IMR-90 (cell line): ENCODE measurements at regions not wholly inside any gene's neighbourhood (a gene's known extent, or its start where the extent isn't known, plus 50 kb on each side); places are given as distances from the start of the nearest gene placed in this dataset.

Source experiments
- ATAC-seq: fragments of 200-7000 bp; cut with Tn5 transposase; 2 replicates; pipeline ENCODE4 v1.9.1; 2020; ENCODE audit warnings: low read depth, mild to moderate bottlenecking, moderate library complexity
- BruUV-seq: library from RNA; stranded (reverse); fragments of 400-500 nt; replicated peaks from 2 replicates; lab custom pipeline; 2021; lab: Mats Ljungman, UMichigan
- CTCF ChIA-PET: fragments of 300-600 bp; formaldehyde crosslinking; extraction: SDS; loops from one replicate; lab custom pipeline; 2021; ENCODE audit warnings: antibody characterized with exemption; lab: Yijun Ruan, JAX
- POLR2A ChIA-PET: fragments of 300-600 bp; sonication (Branson Sonifier 250); formaldehyde crosslinking; loops from one replicate; lab custom pipeline; 2022; ENCODE audit warnings: antibody characterized with exemption; ENCODE audit not compliant: unreplicated experiment; lab: Charles Lee
- DNase-seq: peaks from one replicate; pipeline ENCODE4 v3.0.0; 2013
- H2AFZ ChIP-seq: replicated peaks from 2 replicates; pipeline ENCODE3; 2013; ENCODE audit warnings: low read length, mild to moderate bottlenecking; ENCODE audit not compliant: poor library complexity
- H2AK5ac ChIP-seq: 2 replicates; pipeline ENCODE4 v1.6.1; 2013; ENCODE audit warnings: low read depth, low read length, inconsistent platforms
- H2AK9ac ChIP-seq: replicated peaks from 2 replicates; pipeline ENCODE3; 2013; ENCODE audit warnings: mild to moderate bottlenecking, low read depth, low read length, moderate library complexity; ENCODE audit not compliant: poor library complexity
- H2BK120ac ChIP-seq: 2 replicates; pipeline ENCODE4 v1.6.1; 2013; ENCODE audit warnings: low read depth, low read length, inconsistent platforms
- H2BK15ac ChIP-seq: 3 replicates; pipeline ENCODE4 v1.6.1; 2013; ENCODE audit warnings: low read depth, low read length, inconsistent platforms
- H2BK20ac ChIP-seq: 2 replicates; pipeline ENCODE4 v1.6.1; 2013; ENCODE audit warnings: low read depth, mild to moderate bottlenecking, inconsistent platforms, low read length, moderate library complexity
- H2BK5ac ChIP-seq: 2 replicates; pipeline ENCODE4 v1.6.1; 2013; ENCODE audit warnings: mild to moderate bottlenecking, low read depth, low read length, inconsistent platforms; ENCODE audit not compliant: poor library complexity, severe bottlenecking
- H3K14ac ChIP-seq: replicated peaks from 2 replicates; pipeline ENCODE4 v1.6.1; 2013; ENCODE audit warnings: low read depth, low read length, inconsistent platforms
- H3K18ac ChIP-seq: 2 replicates; pipeline ENCODE4 v1.6.1; 2013; ENCODE audit warnings: low read depth, low read length, control low read depth
- H3K23ac ChIP-seq: 2 replicates; pipeline ENCODE4 v1.6.1; 2013; ENCODE audit warnings: low read depth, low read length, inconsistent platforms
- H3K27ac ChIP-seq: 2 replicates; pipeline ENCODE4 v1.5.1; 2013; ENCODE audit warnings: mild to moderate bottlenecking, control low read depth, low read length; ENCODE audit not compliant: insufficient read depth
- H3K27me3 ChIP-seq: 2 replicates; pipeline ENCODE4 v1.6.1; 2013; ENCODE audit warnings: low read length; ENCODE audit not compliant: control insufficient read depth, insufficient read depth
- H3K36me3 ChIP-seq: 2 replicates; pipeline ENCODE4 v1.6.1; 2013; ENCODE audit warnings: low read length, mixed read lengths; ENCODE audit not compliant: control insufficient read depth, insufficient read depth
- H3K4ac ChIP-seq: 2 replicates; pipeline ENCODE4 v1.6.1; 2013; ENCODE audit warnings: low read depth, low read length, inconsistent platforms
- H3K4me1 ChIP-seq: 2 replicates; pipeline ENCODE4 v1.6.1; 2013; ENCODE audit warnings: low read length, mixed read lengths; ENCODE audit not compliant: control insufficient read depth, insufficient read depth
- H3K4me2 ChIP-seq: 2 replicates; pipeline ENCODE4 v1.6.1; 2013; ENCODE audit warnings: low read depth, mild to moderate bottlenecking, control low read depth, low read length, moderate library complexity
- H3K4me3 ChIP-seq: 2 replicates; pipeline ENCODE4 v1.5.1; 2013; ENCODE audit warnings: low read depth, mild to moderate bottlenecking, control low read depth, low read length, moderate library complexity; ENCODE audit not compliant: insufficient read depth
- H3K56ac ChIP-seq: 2 replicates; pipeline ENCODE4 v1.6.1; 2013; ENCODE audit warnings: low read length, inconsistent platforms; ENCODE audit not compliant: insufficient read depth; ENCODE audit errors: extremely low read depth
- H3K79me1 ChIP-seq, 2 experiments: 2 replicates each; pipeline ENCODE4 v1.6.1; 2013; ENCODE audit warnings: low read length in 2 of 2, inconsistent platforms in 1 of 2, low read depth in 1 of 2
- H3K9ac ChIP-seq: 2 replicates; pipeline ENCODE4 v1.6.1; 2013; ENCODE audit warnings: low read depth, low read length, control low read depth
- H3K9me1 ChIP-seq: 2 replicates; pipeline ENCODE4 v1.6.1; 2013; ENCODE audit warnings: low read length, inconsistent platforms; ENCODE audit not compliant: insufficient read depth
- H3K9me3 ChIP-seq: 2 replicates; pipeline ENCODE4 v1.6.1; 2013; ENCODE audit warnings: low read length; ENCODE audit not compliant: control insufficient read depth, insufficient read depth
- H4K20me1 ChIP-seq: 2 replicates; pipeline ENCODE4 v1.6.1; 2013; ENCODE audit warnings: low read length, inconsistent platforms; ENCODE audit not compliant: insufficient read depth
- H4K5ac ChIP-seq: 2 replicates; pipeline ENCODE4 v1.6.1; 2013; ENCODE audit warnings: mild to moderate bottlenecking, low read depth, low read length, control low read depth
- H4K8ac ChIP-seq, 2 experiments: 2 replicates each; pipeline ENCODE4 v1.6.1; 2013; ENCODE audit warnings: low read depth in 2 of 2, low read length in 2 of 2, control low read depth in 1 of 2, inconsistent platforms in 1 of 2
- H4K91ac ChIP-seq: 2 replicates; pipeline ENCODE4 v1.6.1; 2013; ENCODE audit warnings: low read depth, low read length, inconsistent platforms; ENCODE audit not compliant: insufficient read depth
- BHLHE40 ChIP-seq: fragments of 150-350 bp; IDR thresholded peaks from 2 replicates; pipeline ENCODE4 v1.6.1; 2016; ENCODE audit warnings: mild to moderate bottlenecking, low read depth, low read length
- CEBPB ChIP-seq: IDR thresholded peaks from 2 replicates; pipeline ENCODE4 v1.6.1; 2012; ENCODE audit warnings: low read depth, low read length, improper control_type of control experiment
- CHD1 ChIP-seq: IDR thresholded peaks from 2 replicates; pipeline ENCODE4 v1.6.1; 2012; ENCODE audit warnings: low read depth, low read length, improper control_type of control experiment
- FOS ChIP-seq: fragments of 150-350 bp; IDR thresholded peaks from 2 replicates; pipeline ENCODE4 v1.6.1; 2016; ENCODE audit warnings: low read depth, low read length
- MAFK ChIP-seq: IDR thresholded peaks from 2 replicates; pipeline ENCODE4 v1.6.1; 2012; ENCODE audit warnings: low read depth, low read length, improper control_type of control experiment
- MAZ ChIP-seq: IDR thresholded peaks from 2 replicates; pipeline ENCODE4 v1.6.1; 2012; ENCODE audit warnings: low read depth, mild to moderate bottlenecking, low read length, improper control_type of control experiment, moderate library complexity, borderline replicate concordance
- MXI1 ChIP-seq: IDR thresholded peaks from 2 replicates; pipeline ENCODE4 v1.6.1; 2012; ENCODE audit warnings: low read depth, mild to moderate bottlenecking, low read length, moderate library complexity, borderline replicate concordance
- NFE2L2 ChIP-seq: fragments of 150-350 bp; IDR thresholded peaks from 2 replicates; pipeline ENCODE4 v1.6.1; 2016; ENCODE audit warnings: low read depth, mild to moderate bottlenecking, low read length
- POLR2A ChIP-seq: IDR thresholded peaks from 2 replicates; pipeline ENCODE4 v1.6.1; 2012; ENCODE audit warnings: mild to moderate bottlenecking, low read depth, low read length
- RAD21 ChIP-seq: IDR thresholded peaks from 2 replicates; pipeline ENCODE4 v1.6.1; 2012; ENCODE audit warnings: low read length, improper control_type of control experiment
- RCOR1 ChIP-seq: IDR thresholded peaks from 2 replicates; pipeline ENCODE4 v1.6.1; 2012; ENCODE audit warnings: mild to moderate bottlenecking, low read length, improper control_type of control experiment; ENCODE audit not compliant: insufficient replicate concordance
- RFX5 ChIP-seq: IDR thresholded peaks from 2 replicates; pipeline ENCODE4 v1.8.0; 2012; ENCODE audit warnings: low read depth, mild to moderate bottlenecking, low read length, moderate library complexity
- SMC3 ChIP-seq: fragments of 150-350 bp; IDR thresholded peaks from 2 replicates; pipeline ENCODE4 v1.6.1; 2016; ENCODE audit warnings: low read depth, mild to moderate bottlenecking, antibody characterized with exemption, low read length, moderate library complexity
- WGBS, 2 experiments: methylation state at CpG; one replicate each; pipeline versions ENCODE4 v1.1.5 to v1.1.7; 2013; ENCODE audit warnings: missing lambda C conversion rate in 2 of 2; ENCODE audit not compliant: insufficient read length in 1 of 2; ENCODE audit errors: extremely low coverage in 2 of 2; 5-methylcytosine and 5-hydroxymethylcytosine counted together
- dilution Hi-C: fragments of 300-500 bp; cut with HindIII; formaldehyde crosslinking; loops from one replicate; pipeline ENCODE4 v1.14.3; 2018; ENCODE audit warnings: low sequenced_read_pairs; ENCODE audit not compliant: unreplicated experiment
- in situ Hi-C: fragments of 300-500 bp; cut with MboI; formaldehyde crosslinking; loops from 3 replicates; pipeline ENCODE4 v1.14.3; 2019; ENCODE audit warnings: low sequenced_read_pairs, inconsistent platforms, mixed read lengths
- intact Hi-C: fragments of 100-400 bp; cut with micrococcal nuclease; formaldehyde crosslinking; loops from 2 replicates; pipeline ENCODE4 v1.10.0; 2022
- TF ChIP-seq, protein P1 (sequence below): fragments of 150-350 bp; IDR thresholded peaks from 2 replicates; pipeline ENCODE4 v1.6.1; 2016; ENCODE audit warnings: low read depth, mild to moderate bottlenecking, low read length, moderate library complexity, borderline replicate concordance
- TF ChIP-seq, protein P2 (sequence below): fragments of 150-350 bp; IDR thresholded peaks from 2 replicates; pipeline ENCODE4 v1.6.1; 2017; ENCODE audit warnings: mild to moderate bottlenecking, antibody characterized with exemption, low read length, low read depth
- TF ChIP-seq, protein P3 (sequence below): conservative IDR thresholded peaks from 2 replicates; pipeline ENCODE4 v1.5.1; 2012; ENCODE audit warnings: mild to moderate bottlenecking, low read depth, low read length, improper control_type of control experiment

DNA sequence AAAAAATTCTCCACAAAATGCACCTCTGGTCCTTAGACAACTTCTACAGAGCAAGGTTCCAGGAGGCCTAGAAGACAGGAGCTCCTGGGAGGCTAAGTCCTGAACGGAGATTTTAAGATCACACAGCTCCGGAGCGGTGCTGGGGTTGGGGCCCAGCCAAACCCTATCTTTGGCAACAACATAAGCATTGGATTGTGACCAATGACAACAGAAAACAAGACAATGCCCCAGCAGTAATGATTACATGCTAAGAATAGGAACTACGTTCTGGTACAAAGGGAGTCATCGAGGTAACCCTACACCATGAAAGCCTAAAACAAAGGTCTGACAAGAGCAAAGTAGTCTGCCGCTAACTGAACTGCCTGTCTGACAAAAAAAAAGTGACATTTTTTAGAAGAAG, 171.2 kb downstream of the CMPK2 start:
- BruUV-seq, result no TSS peak

More for the DNA sequence above, 171.2 kb downstream of the CMPK2 start:
- Histone ChIP-seq H3K56ac (no peak overlapping the region), H2BK20ac (no peak overlapping the region), H3K18ac (no peak overlapping the region), H2BK120ac (no peak overlapping the region), H3K14ac (no peak overlapping the region), H4K20me1 (no peaks in the 10 kb centered on the region), H4K8ac (no peak overlapping the region), H3K27ac (no peak overlapping the region), H3K4me3 (no peak overlapping the region), H3K36me3 (no peaks in the 10 kb centered on the region), H3K9ac (no peak overlapping the region), H2BK5ac (no peak overlapping the region), H4K91ac (no peak overlapping the region), H3K9me1 (no peaks in the 10 kb centered on the region), H3K9me3 (no peaks in the 10 kb centered on the region), H2AK9ac (no peak overlapping the region), H3K4me1 (no peaks in the 10 kb centered on the region), H2BK15ac (no peak overlapping the region), H3K4me2 (no peak overlapping the region), H3K27me3 (no peaks in the 10 kb centered on the region), H3K23ac (no peak overlapping the region), H2AK5ac (no peak overlapping the region), H3K79me1 (no peaks in the 10 kb centered on the region), H3K4ac (no peak overlapping the region), H2AFZ (no peak overlapping the region), H4K5ac (no peak overlapping the region)
- intact Hi-C loops (no loop called here), in situ Hi-C loops (no loop called here), dilution Hi-C loops (no loop called here)
- DNase-seq (no peak), ATAC-seq (no peak)
- TF ChIP-seq CEBPB (no peak), RCOR1 (no peak), SMC3 (no peak), BHLHE40 (no peak), RFX5 (no peak), CHD1 (no peak), MXI1 (no peak), POLR2A (no peak), MAZ (no peak), RAD21 (no peak), NFE2L2 (no peak), MAFK (no peak), FOS (no peak)
- TF ChIP-seq, protein P1, sequence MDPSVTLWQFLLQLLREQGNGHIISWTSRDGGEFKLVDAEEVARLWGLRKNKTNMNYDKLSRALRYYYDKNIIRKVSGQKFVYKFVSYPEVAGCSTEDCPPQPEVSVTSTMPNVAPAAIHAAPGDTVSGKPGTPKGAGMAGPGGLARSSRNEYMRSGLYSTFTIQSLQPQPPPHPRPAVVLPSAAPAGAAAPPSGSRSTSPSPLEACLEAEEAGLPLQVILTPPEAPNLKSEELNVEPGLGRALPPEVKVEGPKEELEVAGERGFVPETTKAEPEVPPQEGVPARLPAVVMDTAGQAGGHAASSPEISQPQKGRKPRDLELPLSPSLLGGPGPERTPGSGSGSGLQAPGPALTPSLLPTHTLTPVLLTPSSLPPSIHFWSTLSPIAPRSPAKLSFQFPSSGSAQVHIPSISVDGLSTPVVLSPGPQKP, result no peak
- TF ChIP-seq, protein P2, sequence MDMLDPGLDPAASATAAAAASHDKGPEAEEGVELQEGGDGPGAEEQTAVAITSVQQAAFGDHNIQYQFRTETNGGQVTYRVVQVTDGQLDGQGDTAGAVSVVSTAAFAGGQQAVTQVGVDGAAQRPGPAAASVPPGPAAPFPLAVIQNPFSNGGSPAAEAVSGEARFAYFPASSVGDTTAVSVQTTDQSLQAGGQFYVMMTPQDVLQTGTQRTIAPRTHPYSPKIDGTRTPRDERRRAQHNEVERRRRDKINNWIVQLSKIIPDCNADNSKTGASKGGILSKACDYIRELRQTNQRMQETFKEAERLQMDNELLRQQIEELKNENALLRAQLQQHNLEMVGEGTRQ, result no peak
- TF ChIP-seq, protein P3, sequence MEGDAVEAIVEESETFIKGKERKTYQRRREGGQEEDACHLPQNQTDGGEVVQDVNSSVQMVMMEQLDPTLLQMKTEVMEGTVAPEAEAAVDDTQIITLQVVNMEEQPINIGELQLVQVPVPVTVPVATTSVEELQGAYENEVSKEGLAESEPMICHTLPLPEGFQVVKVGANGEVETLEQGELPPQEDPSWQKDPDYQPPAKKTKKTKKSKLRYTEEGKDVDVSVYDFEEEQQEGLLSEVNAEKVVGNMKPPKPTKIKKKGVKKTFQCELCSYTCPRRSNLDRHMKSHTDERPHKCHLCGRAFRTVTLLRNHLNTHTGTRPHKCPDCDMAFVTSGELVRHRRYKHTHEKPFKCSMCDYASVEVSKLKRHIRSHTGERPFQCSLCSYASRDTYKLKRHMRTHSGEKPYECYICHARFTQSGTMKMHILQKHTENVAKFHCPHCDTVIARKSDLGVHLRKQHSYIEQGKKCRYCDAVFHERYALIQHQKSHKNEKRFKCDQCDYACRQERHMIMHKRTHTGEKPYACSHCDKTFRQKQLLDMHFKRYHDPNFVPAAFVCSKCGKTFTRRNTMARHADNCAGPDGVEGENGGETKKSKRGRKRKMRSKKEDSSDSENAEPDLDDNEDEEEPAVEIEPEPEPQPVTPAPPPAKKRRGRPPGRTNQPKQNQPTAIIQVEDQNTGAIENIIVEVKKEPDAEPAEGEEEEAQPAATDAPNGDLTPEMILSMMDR, result no peak
- POLR2A ChIA-PET, result no interaction called here
- no CpG with 5 or more reads among the region's 6 CpGs for WGBS, 2 experiments
- CTCF ChIA-PET, result no interaction called here
